DND-41 (cell line): ENCODE measurements at regions not wholly inside any gene's neighbourhood (a gene's known extent, or its start where the extent isn't known, plus 50 kb on each side); places are given as distances from the start of the nearest gene placed in this dataset.

ENCODE experiments used
- CTCF ChIP-seq: IDR thresholded peaks from 2 replicates; pipeline ENCODE4 v1.5.1; 2012; ENCODE audit warnings: borderline replicate concordance, low read length, moderate library complexity, mild to moderate bottlenecking; ENCODE audit not compliant: poor library complexity, severe bottlenecking; ENCODE audit errors: extremely low read depth
- EZH2 ChIP-seq: IDR thresholded peaks from 3 replicates; pipeline ENCODE4 v1.6.1; 2012; ENCODE audit warnings: borderline replicate concordance, low read depth, mild to moderate bottlenecking, moderate library complexity, low read length, inconsistent platforms; ENCODE audit not compliant: severe bottlenecking

- no peak for TF ChIP-seq CTCF
- no peak for TF ChIP-seq EZH2
These were observed 441.6 kb downstream of the PLPP3 start for GRCh38 chr1:56137521-56138505.
